Adrenal gland (tissue), 9 donors: ENCODE measurements at regions not wholly inside any gene's neighbourhood (a gene's known extent, or its start where the extent isn't known, plus 50 kb on each side); places are given as distances from the start of the nearest gene placed in this dataset.

Experiments used
- DNase-seq, 7 donors: peaks; one replicate each; pipeline ENCODE4 v3.0.0-alpha.2; 2019 to 2020
- H3K27ac ChIP-seq, 5 donors: fragments of 200-600 bp; sonication (generic) in 4 of 5; 1 replicate in 3 of 5; 2 replicates in 2 of 5; pipeline versions ENCODE4 v1.5.1 to v1.8.0; 2016 to 2020; ENCODE audit warnings: mild to moderate bottlenecking in 1 of 5
- H3K27me3 ChIP-seq: fragments of 200-600 bp; 2 replicates; pipeline ENCODE4 v1.8.0; 2021
- H3K36me3 ChIP-seq, 2 donors: fragments of 200-600 bp; replicated peaks in 1 of 2; 1 replicate in 1 of 2; 2 replicates in 1 of 2; pipeline versions ENCODE4 v1.5.1 to v1.8.0; 2018 to 2022
- H3K4me1 ChIP-seq, 2 donors: fragments of 200-600 bp; replicated peaks in 1 of 2; 1 replicate in 1 of 2; 2 replicates in 1 of 2; pipeline versions ENCODE4 v1.5.1 to v1.8.0; 2018 to 2021
- H3K4me3 ChIP-seq, 4 donors: fragments of 200-600 bp; sonication (generic) in 3 of 4; one replicate each; pipeline ENCODE4 v1.5.1; 2016 to 2018
- H3K9me3 ChIP-seq, 3 donors: fragments of 200-600 bp; sonication (generic) in 1 of 3; replicated peaks in 1 of 3; 1 replicate in 2 of 3; 2 replicates in 1 of 3; pipeline versions ENCODE4 v1.5.1 to v1.8.0; 2016 to 2021
- POLR2A ChIP-seq, 2 donors: fragments of 450-650 bp; IDR thresholded peaks; one replicate each; pipeline ENCODE4 v1.6.1; 2017; ENCODE audit warnings: antibody characterized with exemption in 2 of 2, mild to moderate bottlenecking in 2 of 2, moderate library complexity in 1 of 2
- WGBS, 4 donors: extraction: QIAGEN DNeasy Blood & Tissue Kit in 2 of 4; methylation state at CpG; one replicate each; pipeline versions ENCODE4 v1.1.5 to v1.1.7; 2013 to 2017; 5-methylcytosine and 5-hydroxymethylcytosine counted together
- intact Hi-C, 2 donors: fragments of 100-400 bp; cut with DNase I; formaldehyde crosslinking; loops; one replicate each; pipeline versions ENCODE4 v1.14.1 to v1.15.0; 2022 to 2023
- TF ChIP-seq, protein P1 (sequence below), 6 experiments: fragments of 450-650 bp in 4 of 6; fragments of 200-600 bp in 2 of 6; sonication (generic) in 1 of 6; IDR thresholded peaks; 1 replicate in 5 of 6; 2 replicates in 1 of 6; pipeline versions ENCODE4 v1.5.1 to v1.8.0; 2016 to 2021; ENCODE audit warnings: antibody characterized with exemption in 6 of 6, mild to moderate bottlenecking in 2 of 6, moderate library complexity in 1 of 6
- donor health status: healthy with polysubstance abuse.
- donor health status: Bipolar disorder and iron deficiency.
- donor health status: DM: yes; HTN: yes; CAD: no.
- donor health status: DM: no; HTN: no; CAD: no.
- donor health status: DM: no; HTN: no; CAD: no.

DNA sequence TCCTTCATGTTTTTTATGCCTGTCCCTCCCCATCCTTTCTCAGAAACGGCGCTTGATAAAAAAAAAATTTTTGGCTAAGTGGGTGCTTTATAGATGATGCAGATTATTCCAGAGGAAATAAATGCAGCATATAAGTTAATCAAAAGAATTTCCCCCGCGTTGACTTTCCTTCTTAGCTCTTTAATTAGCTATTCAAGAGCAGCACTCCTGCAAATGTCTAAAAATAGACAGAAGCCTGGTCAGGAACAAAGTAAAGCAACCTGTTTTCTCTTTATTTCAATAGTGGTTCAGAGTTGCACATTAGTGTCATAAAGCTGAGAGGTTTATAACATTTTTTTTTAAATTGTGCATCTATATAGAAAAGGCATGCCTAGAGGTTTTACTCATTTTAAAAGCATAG, 439.5 kb upstream of the LRRC7 start:
- 74 to 80% (median 78%) methylated on average over 4 of the region's 4 CpGs for WGBS, 4 donors
- H3K4me3 ChIP-seq = no peak overlapping the region
- H3K27ac ChIP-seq = no peak overlapping the region
- H3K9me3 ChIP-seq = no peaks in the 10 kb centered on the region
- intact Hi-C loops = no loop called here
- H3K36me3 ChIP-seq = no peaks in the 10 kb centered on the region
- TF ChIP-seq, protein P1, sequence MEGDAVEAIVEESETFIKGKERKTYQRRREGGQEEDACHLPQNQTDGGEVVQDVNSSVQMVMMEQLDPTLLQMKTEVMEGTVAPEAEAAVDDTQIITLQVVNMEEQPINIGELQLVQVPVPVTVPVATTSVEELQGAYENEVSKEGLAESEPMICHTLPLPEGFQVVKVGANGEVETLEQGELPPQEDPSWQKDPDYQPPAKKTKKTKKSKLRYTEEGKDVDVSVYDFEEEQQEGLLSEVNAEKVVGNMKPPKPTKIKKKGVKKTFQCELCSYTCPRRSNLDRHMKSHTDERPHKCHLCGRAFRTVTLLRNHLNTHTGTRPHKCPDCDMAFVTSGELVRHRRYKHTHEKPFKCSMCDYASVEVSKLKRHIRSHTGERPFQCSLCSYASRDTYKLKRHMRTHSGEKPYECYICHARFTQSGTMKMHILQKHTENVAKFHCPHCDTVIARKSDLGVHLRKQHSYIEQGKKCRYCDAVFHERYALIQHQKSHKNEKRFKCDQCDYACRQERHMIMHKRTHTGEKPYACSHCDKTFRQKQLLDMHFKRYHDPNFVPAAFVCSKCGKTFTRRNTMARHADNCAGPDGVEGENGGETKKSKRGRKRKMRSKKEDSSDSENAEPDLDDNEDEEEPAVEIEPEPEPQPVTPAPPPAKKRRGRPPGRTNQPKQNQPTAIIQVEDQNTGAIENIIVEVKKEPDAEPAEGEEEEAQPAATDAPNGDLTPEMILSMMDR (IDR thresholded peaks at IDR 0.05) = no peak
- TF ChIP-seq POLR2A (IDR thresholded peaks at IDR 0.05) = no peak
- H3K27me3 ChIP-seq = no peaks in the 10 kb centered on the region
- no peaks in the 10 kb centered on the region for H3K4me1 ChIP-seq
- no peak for DNase-seq

DNA sequence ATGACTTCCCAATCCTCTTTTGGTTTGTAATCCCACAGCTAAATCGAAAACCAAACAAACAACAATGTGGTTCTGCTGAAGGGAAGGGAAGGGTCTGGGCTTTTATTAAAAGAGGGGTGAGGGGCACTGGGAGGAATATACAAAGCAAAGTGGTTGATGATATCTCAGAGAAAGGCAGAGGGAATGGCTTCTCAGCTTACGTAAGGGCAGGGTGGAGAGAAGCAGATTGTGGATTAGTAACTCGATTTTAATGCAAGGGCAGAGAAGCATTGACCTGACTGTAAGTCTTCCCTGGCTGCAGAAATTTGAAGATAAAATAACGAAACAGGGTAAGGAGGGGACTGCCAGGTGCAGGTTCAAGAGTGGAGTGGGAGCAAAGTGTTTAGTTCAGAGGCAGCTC, 438.2 kb upstream of the LRRC7 start:
- intact Hi-C loops = no loop called here
- Histone ChIP-seq H3K27me3 (no peaks in the 10 kb centered on the region), H3K9me3 (no peaks in the 10 kb centered on the region), H3K36me3 (no peaks in the 10 kb centered on the region), H3K4me1 (no peaks in the 10 kb centered on the region), H3K27ac (no peak overlapping the region), H3K4me3 (no peak overlapping the region)
- DNase-seq = no peak
- WGBS, 4 donors = 76 to 81% (median 80%) methylated on average over 4 of the region's 4 CpGs
- TF ChIP-seq, protein P1 (IDR thresholded peaks at IDR 0.05) = no peak
- TF ChIP-seq POLR2A (IDR thresholded peaks at IDR 0.05) = no peak

DNA sequence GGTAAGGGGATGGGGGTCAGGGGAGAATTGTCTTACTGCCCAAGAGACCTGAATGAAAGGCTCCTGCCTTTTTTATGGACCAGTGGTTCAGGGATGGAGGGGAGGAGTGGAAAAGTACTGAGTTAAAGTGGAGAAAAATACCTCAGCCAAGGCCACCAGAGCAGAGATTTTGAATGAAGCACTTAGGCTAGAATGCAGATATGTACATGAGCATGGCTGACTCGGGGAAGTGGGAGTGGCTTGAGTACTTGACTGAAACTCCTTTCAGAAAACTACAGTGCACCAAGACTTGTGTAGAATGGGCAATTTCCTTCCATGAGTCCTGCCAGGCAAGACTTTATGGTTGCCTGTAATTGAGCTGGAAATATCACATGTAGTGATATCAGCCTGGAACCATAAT, 429.6 kb upstream of the LRRC7 start:
- no peak overlapping the region for H3K27ac ChIP-seq
- no peak for DNase-seq
- H3K9me3 ChIP-seq = no peaks in the 10 kb centered on the region
- no peaks in the 10 kb centered on the region for H3K27me3 ChIP-seq
- H3K4me3 ChIP-seq = no peak overlapping the region
- TF ChIP-seq, protein P1 (IDR thresholded peaks at IDR 0.05) = no peak
- no peak for TF ChIP-seq POLR2A (IDR thresholded peaks at IDR 0.05)
- intact Hi-C loops = no loop called here
- WGBS, 4 donors = 53 to 76% (median 66%) methylated on average over 1 of the region's 1 CpG
- no peaks in the 10 kb centered on the region for H3K36me3 ChIP-seq
- H3K4me1 ChIP-seq = no peaks in the 10 kb centered on the region

DNA sequence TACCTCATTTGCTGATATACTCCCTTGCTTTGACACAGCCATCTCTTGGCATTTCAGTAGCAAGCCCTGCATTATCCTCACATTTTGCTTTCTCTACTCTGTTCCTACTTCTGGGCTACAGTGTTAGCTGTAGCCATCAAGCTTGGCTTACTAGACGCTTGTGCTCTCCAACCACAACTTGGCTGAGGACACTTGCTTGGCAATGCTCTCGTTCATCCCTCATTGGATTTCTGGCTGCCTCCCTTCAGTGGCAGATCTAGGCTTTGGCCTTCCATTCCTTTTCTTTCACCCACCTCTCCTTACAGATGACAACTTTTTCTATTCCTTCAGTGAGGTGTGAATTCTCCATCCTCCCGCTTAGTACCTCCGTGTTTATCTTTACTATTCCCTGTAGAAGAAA, 428.7 kb upstream of the LRRC7 start:
- intact Hi-C loops = no loop called here
- Histone ChIP-seq H3K36me3 (no peaks in the 10 kb centered on the region), H3K4me3 (no peak overlapping the region), H3K27me3 (no peaks in the 10 kb centered on the region), H3K4me1 (no peaks in the 10 kb centered on the region), H3K9me3 (no peaks in the 10 kb centered on the region), H3K27ac (no peak overlapping the region)
- no peak for DNase-seq
- TF ChIP-seq, protein P1 (IDR thresholded peaks at IDR 0.05) = no peak
- TF ChIP-seq POLR2A (IDR thresholded peaks at IDR 0.05) = no peak
- 66 to 78% (median 73%) methylated on average over 4 of the region's 4 CpGs for WGBS, 4 donors
